NCI-H82 treated with DMSO at 0.1 percent for 48 hours (cell line): ENCODE measurements at regions not wholly inside any gene's neighbourhood (a gene's known extent, or its start where the extent isn't known, plus 50 kb on each side); places are given as distances from the start of the nearest gene placed in this dataset.

Source experiments
- DNase-seq: peaks from one replicate; lab custom pipeline; 2025; ENCODE audit not compliant: unreplicated experiment; lab: John Stamatoyannopoulos, UW

DNA sequence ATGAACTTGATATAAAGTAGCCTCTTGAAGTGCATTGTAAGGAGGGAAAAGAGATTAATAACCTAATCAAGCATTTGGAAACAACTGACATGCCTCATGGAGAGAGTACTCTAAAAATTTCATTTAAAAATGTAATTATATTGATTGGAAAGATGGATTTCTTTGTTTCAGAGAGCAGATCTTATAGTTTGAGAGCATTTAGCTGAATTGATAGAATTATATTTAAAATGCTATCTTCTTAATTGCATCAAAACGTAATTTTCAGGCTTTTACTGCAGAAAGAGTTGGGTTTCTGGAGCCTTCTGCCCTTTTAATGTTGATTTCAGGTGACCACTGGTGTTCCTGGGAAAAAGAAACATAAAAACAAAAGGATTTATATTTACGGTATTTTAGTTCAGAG lies 130.6 kb downstream of the EDN3 start:
- DNase-seq, result no peak

DNA sequence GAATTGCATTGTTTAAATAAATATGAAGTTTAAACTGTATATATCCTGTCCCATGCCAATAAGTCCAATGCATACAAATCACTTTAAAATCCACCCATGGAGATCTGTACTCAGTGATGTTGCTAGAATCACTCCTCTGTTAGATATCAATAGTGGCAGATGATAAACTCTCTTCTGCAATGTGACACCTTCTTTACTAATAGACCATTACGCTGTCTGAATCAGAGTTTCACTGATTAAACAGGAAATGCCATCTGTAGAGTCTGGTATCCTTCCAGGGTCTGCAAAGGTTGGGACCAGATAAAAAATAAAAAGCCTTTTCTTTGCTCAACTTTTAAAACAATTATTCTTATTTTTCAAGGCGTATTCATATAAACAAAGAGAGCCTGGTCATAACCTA lies 134.5 kb downstream of the EDN3 start:
- DNase-seq, result no peak

DNA sequence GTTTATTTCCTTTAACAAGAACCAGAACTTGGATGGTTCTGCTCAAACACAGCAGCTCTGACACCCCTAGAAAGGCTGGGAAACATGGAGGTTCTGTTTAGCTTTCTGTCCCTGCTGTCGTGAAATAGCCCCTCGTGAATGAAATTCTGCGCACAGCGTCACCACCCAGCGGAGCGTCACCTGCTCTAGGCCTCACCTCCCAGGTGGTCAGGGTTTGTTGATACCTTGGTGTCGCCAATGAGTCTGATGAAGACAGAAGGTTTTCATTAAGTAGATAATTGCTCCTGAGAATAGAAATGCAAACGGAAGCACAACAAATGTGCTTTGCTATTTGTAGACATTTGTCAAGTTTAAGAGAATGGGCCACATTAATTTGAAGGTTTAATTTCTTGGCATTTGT lies 135.1 kb downstream of the EDN3 start:
- no peak for DNase-seq

DNA sequence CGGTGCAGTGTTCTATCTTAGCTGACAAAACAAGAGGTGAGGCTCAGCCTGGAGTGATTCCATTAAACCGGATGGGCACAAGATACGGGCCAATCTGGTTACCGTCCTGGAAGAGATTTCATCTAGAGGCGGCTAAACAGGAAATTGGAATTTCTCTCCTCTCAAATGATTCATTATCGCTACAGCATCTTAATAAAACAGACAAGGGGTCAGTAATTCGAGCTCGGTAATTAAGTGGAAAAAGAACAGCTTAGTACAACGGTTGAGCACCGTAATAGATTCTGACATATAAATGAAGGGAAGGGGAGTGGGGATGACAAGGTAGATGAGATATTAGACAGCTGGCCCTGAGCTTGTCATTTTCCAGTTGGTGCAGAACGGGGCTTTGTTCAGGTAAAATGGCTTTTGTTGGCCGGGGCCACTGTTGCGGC lies 137.2 kb downstream of the EDN3 start:
- DNase-seq, result no peak

DNA sequence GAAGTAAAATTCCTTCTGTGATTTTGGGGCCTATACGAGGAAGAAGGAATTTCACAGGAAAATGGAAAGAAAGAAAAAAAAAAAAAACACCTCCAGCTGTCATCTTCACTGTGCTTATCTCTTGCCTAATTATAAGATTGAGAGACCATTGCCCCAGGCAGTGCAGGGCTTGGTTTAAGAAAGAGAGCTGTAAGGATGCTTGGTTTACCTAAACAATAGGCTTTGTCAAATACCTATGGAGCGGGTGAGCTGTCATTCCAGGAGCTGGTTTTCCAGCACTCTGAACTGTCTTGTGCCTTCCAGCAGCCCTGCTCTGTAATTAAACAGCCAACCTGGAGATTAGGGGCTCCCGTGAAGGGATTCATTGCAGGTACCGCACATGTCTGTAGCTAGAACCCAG lies 137.8 kb downstream of the EDN3 start:
- no peak for DNase-seq

DNA sequence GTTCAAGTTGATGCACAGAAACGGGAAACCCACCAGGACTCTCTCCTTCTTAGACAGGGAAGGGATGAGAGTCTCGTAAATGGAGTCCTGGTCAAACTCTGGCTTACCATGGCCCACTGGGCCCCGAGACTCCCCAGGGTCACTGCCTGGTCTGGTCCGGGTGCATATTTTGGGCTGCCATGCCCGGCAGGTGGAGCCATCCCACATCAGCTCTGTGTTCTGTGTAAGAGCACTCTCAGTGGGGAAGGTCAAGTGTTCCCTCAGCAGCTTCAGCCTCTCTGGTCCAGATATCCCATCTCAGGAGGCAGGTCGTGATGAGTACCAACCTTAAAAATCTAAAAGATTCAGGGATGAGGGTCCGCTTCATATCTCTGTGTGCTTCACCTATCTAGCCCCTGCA lies 138.8 kb downstream of the EDN3 start:
- DNase-seq, result no peak

DNA sequence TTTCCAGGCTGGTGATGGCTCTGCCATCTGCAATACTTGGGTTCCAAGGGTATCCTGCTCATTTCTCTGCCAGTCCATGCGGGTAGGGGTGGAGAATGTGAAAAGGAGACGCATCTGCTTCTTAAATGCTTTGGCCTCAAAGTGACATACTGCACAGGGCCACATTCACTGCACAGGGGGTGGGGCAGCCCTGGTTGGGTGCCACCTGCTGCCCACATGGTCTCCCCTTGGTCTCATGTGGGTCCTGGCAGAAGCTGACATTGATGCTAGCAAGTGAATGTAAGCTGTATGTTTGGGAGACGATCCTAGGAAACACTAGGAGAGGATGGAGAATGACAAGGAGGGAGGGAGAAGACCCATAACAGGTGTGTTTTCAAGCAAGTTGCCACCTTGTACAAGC lies 140.9 kb downstream of the EDN3 start:
- no peak for DNase-seq

DNA sequence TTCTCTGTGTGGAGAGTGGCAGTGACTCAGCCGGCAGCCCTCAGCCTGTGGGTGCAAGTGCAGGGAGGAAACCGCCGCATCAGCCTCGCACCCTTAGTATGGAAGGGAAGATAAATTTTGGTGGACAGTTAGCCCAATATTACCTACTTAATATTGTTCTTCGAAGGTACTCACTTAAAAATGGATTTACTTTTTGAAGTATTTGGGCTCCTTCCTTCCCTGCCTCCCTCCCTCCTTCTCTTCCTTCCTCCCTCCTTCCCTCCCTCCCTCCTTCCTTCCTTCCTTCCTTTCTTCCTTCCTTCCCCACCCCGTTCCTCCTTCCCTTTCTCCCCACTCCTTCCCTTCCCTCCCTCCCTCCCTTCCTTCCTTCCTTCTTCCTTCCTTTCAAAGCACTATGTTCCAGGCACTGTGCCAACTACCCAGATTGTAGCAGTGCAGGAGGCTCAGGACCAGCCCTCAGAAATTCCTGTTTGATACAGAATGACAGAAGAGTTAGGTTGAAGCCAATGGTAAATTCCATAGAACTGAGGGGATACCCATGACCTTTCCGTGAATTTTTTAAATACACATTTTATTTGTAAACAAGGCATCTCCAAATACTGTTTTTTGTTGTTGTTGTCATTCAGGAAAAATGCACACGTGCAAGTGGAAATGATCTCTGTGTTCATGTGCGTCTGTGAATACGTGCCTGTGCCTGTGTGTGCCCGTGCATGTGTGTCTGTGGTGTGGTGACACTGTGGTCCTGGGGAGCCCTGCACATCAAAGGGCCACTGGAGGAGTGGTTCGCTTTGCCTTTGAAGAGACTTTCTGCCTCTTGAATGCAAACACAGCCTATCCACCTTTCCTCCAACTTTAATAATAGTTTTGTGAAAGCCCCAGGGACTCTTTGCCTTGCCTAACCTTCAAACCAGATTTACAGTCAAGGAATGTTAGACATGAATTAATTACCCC lies 141.7 kb downstream of the EDN3 start:
- DNase-seq, result no peak

DNA sequence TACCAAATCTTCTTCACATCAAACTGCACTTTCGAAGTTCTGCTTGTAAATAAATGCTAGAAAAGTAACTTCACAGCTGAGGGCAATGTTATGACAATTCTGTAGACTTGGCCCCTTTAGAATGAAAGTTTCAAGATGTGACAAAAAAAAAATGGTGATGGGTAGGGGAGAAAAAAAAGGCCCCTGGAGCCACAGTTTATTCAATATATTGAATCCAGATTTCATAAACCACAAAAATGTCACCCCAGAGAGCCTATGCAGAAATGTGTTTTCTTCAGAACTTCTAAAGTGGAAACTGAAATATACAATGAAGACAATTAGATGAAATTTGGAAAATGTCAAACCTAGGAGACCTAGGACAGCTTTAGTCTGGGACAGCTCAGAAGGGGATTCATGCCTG lies 143.1 kb downstream of the EDN3 start:
- no peak for DNase-seq

DNA sequence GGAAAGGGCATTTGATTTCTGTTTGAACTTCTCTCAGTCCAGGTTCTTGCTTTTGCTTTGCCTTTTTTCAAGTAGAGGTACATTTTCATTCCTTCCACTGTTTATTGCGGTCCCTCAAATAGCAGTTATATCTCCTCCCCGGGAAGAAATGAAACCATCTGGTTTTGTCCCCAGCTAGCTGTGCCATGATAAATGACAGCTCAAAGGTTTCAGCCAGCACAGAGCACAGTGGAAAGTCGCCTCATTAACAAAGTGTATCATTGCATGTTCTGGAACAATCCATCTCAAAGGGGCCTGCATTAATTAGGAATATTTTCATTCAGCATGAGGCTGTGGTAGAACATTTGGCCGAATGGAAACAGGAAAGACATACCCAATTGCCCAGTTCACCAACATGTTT lies 146.0 kb downstream of the EDN3 start:
- no peak for DNase-seq

DNA sequence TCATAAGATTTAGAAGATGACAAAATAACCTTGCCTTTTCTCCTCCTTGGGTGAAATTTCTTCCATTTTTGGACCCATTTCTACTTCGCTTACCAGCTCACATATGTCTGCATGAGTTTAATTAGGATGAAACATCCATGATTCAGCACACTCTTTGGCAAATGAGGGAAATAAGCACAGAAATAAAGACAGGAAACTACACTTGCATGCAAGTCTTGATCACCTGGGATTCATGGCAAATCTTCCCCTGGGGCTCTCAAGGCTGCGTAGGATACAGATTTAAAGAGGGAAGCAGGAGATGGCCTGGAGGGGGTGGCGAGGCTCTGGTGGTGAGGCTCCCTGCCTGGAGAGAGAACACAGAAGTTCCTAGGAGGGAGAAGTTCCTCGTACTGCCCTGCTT lies 147.8 kb downstream of the EDN3 start:
- no peak for DNase-seq

DNA sequence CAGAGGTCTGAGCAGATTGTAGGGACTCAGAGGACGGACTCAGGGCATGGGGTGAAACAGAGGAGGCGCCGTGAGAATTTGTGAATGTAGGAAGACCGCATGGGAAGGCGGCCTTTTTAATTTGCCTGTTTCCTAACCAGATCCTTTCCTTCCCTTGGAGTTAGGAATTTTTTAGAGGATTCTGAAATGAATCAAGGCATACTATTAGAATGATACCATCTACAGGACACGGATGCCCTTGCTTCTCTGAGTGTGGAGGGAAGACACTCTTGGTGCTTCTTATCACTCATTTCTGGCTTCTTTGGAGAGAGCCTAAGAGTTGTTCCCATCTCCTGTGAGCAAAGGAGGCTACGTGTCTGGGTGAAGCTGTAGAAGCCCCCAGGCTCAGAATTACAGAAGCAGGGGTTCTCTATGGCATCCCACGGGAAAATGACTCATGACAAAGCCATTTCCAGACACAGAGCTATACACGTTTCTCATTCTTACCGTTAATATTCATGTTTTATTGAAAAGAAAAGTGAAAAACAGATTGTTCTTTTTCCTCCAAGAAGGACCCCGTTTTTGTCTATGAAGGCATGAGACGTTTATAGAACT lies 148.5 kb downstream of the EDN3 start:
- DNase-seq, result no peak

DNA sequence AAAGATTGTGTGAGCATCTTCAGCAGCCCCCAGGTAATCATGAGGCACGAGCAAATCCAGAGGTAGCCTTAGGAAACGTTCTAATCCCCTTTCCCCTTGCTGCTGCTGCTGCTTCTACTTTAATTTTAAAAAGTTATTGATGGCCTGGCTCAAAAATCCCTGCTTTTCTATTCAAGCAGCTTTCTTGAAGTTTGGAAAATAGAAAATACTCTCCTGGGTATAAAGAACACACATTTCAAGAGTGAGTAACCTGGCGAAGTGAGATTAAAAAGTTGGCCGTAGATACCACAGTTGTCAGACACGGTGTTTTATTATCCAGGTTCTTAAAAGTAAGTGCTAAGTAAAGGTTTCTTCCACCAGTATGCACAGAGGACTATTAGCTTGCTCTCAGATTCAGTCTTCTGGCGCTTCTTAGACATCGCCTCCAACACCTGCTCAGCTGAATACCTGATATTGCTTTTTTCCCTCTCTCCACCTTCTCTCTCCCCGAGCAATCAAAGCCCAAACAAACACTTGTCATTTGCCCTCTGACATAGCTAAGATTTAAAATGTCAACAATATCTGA lies 150.7 kb downstream of the EDN3 start:
- DNase-seq, result no peak

DNA sequence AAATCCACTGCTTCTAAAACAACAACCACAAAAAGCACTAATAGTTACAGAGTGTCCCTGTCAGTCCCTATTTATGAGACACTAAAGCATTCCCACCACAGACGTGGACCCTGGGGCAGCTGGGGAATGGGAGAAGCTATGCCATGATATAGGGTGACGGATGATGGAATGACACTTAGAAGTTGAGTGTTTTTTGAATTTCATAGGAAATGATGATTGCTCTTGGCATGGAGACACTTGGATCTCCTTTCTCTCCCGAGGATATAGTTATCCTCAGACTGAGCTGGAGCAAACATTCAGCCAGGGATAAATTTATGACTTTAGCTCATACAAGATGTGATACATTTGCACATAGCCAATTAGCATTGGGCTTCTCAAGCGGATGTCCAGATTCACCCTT lies 151.2 kb downstream of the EDN3 start:
- no peak for DNase-seq

DNA sequence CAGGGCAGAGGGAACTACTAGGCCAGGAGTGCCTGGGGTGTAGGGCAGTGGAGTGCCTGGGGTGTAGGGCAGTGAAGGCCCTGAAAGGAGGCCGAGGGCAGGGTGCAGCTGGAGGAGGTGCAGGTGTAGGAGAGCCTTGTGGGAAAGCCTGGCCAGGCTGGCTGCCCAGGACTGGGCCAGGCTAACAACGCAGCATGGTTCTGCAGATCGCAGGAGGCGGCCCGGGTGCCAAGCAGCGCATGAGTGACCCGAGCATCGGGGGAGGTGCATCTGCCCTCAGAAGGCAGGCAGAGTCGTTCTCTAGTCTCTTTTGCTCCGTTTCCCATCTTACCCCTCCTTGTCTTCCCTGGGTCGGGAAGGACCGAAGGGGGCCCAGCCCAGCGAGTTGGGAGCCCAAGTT lies 151.5 kb upstream of the PHACTR3 start:
- no peak for DNase-seq

DNA sequence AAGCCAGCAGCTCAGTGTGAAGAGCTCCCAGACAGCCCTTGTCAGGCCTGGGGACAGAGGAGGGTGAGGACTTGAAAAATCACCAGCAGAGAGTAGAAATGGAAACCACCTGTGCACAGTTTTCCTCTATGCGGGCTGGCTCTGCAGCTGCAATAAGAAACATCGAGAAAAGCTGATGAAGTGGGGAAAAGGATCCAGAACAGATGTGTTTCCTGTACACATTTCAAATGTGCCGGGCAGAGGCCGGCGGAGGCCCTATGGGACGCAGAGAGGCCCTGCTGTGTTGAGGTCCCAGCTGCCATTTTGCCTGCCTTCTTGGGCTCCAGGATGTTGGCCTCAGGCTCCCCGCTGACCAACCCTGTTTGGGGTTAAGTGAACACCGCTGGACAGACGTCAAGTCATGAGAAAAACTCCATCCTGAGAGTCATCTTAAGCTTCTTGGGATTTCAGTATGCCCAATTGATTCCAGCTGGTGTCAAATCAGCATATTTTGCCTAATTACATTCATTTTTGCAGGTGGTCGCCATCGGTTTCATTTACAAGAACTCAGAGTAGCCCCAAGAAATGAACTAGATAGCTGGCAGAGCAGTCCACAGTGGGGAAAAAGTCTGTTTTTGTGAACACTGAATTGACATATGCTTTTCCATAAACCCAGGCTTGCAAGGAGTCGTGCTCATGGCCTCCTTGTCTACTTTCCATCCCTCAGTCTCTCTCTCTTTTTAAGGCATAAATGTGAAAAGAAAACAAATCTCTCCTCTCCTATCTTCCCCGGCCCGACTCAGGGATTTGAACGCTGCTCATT lies 150.4 kb upstream of the PHACTR3 start:
- no peak for DNase-seq

DNA sequence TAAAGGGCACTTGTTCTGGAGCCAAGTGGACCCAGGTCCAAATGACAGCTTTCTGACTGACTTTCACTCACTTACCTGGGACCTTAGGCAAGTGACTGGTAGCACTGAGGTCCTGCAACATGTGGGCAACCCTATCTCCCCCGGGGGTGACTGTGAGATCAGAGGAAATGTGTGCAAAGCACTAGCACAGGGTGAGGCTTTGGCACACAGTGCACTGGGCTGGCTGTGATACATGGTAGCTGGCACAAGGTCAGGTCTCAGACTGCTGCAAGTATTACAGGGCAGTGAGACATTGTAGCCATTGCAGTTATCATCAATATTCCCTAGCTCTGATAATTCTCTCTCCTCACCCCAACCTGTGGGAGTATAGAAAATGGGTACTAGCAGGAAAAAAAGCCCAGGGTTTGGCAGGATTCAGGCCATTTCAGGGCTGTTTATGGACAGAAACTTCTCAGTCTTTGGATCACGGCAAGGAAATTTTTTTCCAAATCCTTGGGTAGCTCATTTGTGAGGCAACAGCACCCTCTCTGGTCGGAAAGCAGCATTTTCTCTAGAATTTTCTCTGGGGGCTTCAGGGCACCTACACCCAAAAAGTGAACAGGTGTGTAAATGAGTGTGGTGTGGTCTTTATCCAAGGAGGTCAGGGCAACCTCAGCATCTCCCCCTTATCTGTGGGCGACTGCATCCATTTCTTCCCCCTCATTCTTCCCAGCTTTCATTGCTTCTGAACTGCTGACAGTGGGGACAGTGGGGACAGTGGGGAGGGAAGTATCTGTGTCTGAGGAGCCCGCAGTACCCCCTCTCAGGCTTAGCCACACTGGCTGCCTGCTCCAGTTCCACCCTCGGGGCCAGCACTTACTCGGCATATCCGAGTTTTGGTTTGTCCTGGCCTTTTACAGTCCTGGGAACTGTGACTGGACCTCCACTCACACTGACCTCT lies 148.7 kb upstream of the PHACTR3 start:
- no peak for DNase-seq

DNA sequence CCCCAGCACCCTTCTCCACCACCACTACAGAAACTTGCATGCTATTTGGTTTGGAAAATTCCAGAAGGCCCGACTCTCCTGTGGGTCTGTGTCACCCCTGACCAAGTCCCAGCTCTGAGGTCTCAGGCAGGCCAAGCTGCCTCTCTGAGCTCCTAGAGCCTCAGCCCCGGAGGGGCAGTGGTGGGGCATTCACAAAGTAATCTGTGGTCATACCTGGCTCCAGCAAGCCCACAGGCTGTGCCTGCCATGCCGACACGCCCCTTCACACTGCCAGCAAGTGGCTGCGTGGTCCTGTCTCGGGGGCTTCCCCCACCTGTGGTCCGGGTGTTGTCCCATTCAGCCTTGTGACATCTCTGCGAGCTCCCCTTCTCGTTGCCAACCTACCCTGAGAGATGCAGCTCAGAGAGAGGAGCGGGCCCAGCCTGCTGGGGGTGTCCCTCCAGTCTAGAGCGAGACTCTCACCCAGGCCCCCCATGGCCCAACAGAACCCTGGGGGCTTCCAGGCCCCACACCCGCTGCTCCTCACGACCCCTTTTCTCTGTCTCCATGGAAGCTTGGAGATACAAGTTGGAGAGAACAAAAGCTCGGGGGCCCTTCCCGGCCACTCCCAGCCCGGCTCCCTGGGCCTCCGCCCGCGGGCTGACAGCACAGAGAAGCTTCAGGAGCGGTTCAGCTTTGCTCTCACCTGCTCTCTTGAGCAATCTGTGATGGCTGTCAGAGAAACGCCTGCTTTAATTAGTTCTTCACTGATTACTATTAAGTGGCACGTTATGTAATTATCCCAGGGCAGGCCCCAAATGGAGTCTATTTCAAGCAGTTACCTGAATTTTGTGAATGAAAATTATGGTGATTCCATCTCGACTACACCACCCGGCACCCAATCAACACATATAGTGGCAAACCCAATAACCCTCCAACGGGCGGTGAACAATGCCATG lies 147.7 kb upstream of the PHACTR3 start:
- DNase-seq, result no peak

DNA sequence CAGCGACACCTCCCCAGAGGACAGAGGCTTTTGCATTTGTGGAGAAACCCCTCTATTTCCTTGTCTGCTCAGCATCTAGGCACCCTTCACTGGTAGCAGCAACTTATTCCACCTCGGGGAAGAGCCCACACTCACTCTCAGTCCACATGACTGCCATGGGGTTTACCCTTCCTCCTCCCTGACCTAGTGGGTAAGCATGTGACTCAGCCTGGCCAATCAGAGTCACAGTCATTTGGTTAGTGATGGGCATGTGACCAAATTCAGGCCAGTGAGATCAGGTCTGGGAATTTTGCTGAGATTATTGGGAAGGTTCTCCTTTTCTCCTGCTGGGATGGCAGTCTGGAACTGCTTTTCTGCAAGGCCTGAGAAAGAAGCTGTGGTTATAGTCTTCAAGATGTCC lies 145.7 kb upstream of the PHACTR3 start:
- DNase-seq, result no peak
